Keratinocyte (primary cell): ENCODE measurements at regions not wholly inside any gene's neighbourhood (a gene's known extent, or its start where the extent isn't known, plus 50 kb on each side); places are given as distances from the start of the nearest gene placed in this dataset.
A peak's percentile ranks its signal among the peaks of the same experiment; 100 is the strongest.

Experiments used
- CTCF ChIP-seq, 3 experiments: IDR thresholded peaks in 1 of 3; conservative IDR thresholded peaks in 1 of 3; optimal IDR thresholded peaks in 1 of 3; 2 replicates in 2 of 3; 3 replicates in 1 of 3; pipeline versions ENCODE3 to v1.5.1; 2011; ENCODE audit warnings: low read length in 3 of 3, mild to moderate bottlenecking in 3 of 3, moderate library complexity in 2 of 3, control low read depth in 1 of 3, inconsistent platforms in 1 of 3; ENCODE audit not compliant: insufficient read depth in 2 of 3; ENCODE audit errors: extremely low read depth in 1 of 3
- EZH2 ChIP-seq: IDR thresholded peaks from one replicate; pipeline ENCODE4 v1.6.1; 2012; ENCODE audit warnings: inconsistent platforms, mild to moderate bottlenecking, low read length, moderate library complexity

DNA sequence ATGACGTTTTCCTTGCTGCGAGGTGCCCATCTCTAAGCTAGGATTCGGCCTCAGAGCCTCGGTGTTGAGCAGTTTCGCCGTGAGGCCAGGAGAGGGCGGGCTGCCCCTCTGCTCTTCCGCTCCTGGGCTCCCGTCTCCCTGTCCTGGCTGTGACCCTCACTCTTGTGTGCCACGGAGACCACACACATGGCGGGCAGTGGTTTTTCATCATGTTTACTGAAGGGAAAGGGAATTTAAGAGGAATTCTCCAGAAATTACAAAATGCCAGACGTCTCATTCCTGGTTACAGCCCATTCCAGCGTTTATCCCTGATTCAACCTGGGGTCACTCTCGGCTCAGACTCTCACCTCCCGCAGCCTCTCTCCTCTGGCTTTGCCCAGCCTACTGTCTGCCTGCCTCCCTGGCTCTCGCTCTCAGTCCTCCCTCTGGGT is 96.8 kb upstream of the ELAC2 start:
- TF ChIP-seq CTCF (optimal IDR thresholded peaks at IDR 0.05 in 1 of 3, IDR thresholded peaks at IDR 0.05 in 1 of 3, conservative IDR thresholded peaks at IDR 0.05 in 1 of 3; ENCODE audit: extremely low read depth in 1 of 3, insufficient read depth in 2 of 3, low read length in 3 of 3) (peak; percentile 32 to 66 (median 53)), EZH2 (no peak)
